ENCODE measurements at regions not wholly inside any gene's neighbourhood (a gene's known extent, or its start where the extent isn't known, plus 50 kb on each side); places are given as distances from the start of the nearest gene placed in this dataset.
A peak's percentile ranks its signal among the peaks of the same experiment; 100 is the strongest.
"Not testable (repeated sequence)": the region's sequence is repeated elsewhere in the genome, so short reads cannot be mapped to it uniquely, and the experiment has no call there.

DNA sequence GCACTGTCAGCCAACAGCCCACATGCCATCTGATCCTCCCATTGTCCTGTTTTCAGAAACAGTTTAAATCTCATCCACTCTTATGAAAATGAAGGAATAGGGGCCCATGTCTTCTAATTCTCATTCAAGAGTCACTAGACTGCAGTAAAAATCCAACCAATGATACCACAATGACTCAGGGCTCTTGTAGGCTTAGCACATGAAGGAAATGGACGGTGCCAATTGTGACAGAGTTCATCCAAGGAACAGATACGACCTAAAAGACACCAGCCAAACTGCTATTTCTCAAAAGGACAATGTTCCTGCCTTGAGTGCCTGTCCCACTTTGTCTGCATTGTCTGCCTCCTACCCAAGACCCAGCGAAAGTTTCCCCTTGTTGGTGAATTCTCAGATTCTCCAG lies 204.8 kb upstream of the COX10 start:
- no peak for DNase-seq (ENCODE audit: low read depth, low spot score)

DNA sequence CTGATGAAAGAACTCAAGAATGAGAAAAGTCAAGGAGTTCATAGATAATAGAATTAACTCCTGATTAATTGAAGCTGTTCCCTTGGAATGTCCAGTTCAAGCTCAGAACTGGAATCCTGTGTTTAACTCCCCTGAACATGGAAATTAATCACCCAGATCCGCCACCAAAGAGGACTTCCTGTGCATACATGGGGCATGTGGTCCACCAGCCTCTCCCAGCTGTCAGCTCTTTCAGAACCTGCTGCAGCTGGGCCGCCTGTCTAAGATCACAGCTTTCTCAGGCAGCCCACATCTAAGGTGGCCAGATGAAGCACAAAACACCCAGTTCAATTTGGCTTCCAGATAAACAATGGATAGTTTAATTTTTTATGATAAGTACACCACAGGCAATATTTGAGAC lies 203.7 kb upstream of the COX10 start:
- DNase-seq (ENCODE audit: low read depth, low spot score), result no peak

DNA sequence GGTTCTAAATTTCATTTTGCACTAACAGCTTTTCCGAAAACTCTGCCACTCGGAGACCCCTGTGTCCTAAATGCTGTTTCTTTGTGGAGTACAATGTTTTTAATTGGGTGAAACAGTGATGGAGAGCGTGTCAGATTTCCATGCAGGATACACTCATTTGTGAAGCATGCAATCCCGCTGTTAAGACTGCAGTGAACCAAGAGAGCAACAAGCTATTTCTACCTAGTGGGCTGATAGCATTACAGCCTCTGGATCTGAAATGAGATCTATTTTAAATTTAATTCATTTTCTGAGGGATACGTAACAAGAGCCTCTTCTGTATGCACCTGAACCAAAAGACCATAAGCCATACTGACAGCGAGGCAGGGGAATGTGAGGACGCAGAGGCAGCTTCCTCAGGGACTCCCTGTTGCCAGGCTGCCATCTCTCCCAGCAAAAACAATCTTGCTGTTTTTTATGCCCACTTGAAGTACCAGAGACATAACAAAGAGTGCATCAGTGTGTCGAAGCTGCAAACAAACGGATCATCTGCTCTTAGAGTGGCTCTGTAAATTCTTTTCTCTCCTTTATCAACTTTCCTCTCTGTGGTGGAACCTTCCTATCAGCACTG lies 199.9 kb upstream of the COX10 start:
- DNase-seq (ENCODE audit: low read depth, low spot score), result no peak

DNA sequence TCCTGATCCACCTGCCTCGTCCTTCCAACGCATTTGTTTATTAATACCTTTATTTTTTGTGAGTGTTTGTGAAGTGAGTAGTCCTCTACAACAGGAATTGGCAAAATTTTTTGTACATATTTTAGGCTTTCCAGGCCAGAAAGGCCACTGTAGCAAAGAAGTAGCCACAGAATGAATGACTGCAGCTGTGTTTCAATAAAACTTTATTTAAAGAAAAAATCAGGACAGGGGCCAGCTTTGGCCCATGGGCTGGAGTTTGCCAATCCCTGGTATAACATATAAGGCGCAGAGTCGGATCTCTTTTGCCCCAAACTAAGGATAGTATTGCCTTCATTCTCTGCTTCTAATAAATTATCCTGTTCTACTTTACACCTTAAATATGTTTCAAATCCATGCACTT lies 198.0 kb upstream of the COX10 start:
- DNase-seq (ENCODE audit: low read depth, low spot score), result no peak

DNA sequence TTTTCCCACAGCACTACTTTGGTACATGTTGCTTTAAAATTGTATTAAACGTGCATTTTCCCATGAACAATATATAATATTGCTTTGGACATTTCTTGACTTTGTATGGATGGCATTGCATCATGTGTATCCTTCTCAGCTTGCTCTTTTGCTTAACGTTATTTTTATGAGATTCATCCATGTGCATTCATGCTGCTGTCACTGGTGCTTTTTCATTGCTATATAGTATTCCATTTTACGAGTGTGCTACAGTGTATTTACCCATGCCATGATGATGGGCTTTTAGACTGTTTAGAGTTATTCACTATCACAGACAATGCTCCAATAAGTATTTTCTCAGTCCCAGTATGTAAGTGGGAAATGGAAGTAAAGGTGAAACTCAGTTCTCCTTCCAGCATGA lies 195.2 kb upstream of the COX10 start:
- DNase-seq (ENCODE audit: low read depth, low spot score), result no peak

DNA sequence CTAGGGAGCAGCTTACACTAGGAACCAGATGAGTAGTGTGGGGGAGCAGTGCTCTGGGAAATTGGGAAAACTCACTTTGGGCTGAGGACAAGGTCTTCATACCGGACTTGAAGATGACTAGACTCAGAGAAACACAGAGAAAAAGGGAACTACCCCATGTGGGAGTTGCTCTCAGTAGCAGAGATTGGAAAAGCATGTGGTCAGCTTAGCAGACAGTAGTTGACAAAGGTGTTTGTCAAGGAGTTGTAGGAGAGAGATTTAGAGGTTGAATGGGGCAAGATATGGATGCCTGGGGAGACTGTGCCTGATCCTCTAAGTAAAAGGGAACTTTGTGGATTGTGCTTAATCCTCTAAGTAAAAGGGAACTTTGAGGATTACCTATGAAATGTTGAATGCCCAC lies 194.5 kb upstream of the COX10 start:
- no peak for DNase-seq (ENCODE audit: low read depth, low spot score)

DNA sequence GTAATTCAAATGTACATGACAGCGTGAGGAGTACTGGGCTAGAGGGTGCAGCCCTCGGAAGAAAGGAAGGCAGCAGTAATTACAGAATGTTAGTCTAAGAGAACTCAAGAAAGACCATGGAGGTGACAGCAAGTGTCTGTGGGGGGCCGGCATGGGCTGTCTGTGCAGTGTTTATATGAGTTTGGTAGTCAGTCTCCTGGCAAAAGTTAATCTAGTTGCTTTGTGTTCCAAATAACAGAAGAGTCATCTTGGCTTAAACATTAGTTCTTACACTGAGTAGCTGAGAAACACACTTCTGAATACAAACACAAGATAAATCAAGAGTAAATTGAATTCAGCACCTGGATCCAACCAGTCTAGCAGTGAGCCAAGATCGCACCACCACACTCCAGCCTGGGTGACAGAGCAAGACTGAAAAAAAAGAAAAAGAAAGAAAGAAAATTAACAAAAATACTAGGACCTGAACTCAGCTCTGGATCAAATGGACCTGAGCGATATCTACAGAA lies 189.3 kb upstream of the COX10 start:
- DNase-seq (ENCODE audit: low read depth, low spot score), result no peak

DNA sequence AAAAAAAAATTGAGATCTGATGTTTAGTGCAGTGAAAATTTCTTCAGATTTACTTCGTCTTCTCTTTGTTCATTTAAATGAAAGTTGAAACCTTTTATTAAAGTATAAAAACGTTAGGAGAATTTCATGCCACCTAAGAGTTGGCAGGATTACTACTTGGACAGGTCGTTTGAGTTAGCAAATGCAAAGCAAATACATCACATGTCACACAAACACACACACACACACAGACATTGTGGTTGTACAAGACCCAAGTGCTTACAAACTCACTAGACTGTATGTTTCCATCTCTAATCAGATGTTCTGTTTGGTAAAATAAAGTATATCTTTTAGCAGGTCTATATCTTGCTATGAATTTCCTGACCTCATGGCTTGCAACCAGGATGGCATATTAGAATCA lies 185.6 kb upstream of the COX10 start:
- no peak for DNase-seq (ENCODE audit: low read depth, low spot score)

DNA sequence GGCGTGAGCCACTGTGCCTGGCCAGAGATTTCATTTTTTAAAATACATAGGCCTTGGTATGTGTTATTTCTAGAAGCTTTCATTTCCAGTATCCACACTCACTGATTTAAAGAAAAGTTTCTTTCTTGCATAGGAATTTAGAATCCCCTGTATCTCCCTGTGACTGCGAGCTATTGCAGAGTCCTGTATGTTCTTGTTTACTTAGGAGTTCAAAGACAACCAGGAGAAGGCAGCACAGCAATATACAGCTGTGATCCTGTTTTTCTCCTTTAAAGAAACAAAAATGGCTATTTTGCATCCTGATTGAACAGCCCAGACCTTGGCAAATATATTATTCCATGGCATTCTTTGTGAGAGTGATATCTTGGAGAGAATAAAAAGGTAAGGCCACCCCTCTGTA lies 185.0 kb upstream of the COX10 start:
- no peak for DNase-seq (ENCODE audit: low read depth, low spot score)

DNA sequence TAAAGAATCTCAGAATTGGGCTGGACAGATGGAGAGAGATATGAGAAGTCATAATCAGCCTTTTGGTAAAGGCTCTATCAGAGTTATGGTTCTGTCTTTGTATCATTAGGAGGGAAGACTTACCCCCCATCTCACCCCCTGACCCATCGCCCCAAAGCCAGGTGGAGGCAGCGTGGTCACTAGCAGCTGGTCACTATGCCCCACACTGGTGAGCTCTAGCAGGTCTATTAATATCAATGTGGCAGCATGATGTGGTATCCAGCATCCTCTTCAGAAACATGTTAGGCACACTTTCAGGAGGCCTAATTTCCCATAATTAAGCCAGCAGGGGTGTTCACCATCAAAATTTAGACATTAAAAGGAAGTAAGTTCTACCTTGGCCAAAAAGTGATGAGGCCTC lies 183.8 kb upstream of the COX10 start:
- DNase-seq (ENCODE audit: low read depth, low spot score), result no peak

DNA sequence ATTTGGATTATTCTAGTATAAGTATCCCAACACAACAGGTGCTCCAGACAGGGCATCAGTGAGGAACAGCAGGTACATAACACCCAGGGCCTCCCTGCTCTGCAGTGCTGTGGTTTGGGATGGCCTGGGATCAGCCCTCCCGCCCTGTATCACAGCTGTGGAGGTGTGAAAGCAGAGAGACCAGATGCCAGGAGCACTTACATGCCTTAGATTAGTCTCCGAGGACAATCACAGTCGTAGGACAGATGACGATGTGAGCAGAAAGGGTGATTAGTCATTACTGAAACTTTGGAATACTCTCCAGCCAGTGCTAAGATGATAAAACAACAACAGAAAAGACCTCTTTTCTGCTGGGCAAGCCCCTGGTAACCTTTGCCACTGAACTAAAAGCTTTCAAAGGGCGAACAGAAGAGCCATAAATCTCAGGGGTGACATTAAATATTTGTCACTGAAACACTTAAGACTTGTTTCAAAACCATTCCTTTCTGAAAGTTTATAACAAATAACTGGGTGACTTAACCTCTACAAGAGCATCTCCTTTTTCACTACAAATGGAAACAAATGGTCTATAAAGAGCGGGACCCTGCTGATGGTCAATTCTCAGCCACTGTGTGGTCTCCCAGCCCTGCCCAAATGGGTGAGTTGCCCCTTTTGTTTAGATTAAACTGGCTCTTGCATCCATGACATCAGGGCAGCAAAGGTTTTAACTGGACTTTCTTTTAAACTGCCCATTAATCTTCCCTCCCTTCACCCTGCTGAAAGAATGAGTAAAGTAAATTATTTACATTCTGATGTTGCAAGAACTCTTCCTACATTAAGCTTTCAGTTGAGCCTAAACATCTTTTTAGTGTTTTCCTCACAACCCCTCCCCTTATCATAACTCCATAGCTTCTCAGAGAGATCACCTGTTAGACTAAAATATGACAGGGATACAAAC lies 183.1 kb upstream of the COX10 start:
- DNase-seq (ENCODE audit: low read depth, low spot score), result no peak

DNA sequence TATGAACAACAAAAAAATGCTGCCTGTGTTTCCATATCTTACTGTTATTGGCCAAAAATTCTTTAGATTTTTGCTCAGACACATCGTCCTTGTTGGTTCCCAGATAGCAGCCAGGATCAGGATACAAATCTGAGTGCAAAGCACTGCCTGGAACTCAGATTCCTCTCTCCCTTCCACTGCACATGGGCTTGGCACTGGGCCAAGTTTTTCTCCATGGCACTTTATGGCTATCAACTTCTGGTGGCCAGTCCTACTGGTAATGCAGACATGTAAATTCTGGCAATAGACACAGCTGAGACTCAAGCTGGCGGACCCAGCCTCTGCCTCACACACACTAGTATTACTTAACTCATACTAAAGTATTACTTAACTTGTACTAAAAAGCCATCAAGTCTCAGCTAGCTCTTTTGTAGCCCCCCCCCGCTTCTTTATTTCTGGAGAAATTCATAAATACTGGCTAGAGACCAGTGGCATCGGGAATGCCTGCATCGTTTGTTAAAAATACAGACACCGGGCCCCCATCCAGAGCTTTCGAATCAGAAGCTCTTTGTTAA lies 181.2 kb upstream of the COX10 start:
- no peak for DNase-seq (ENCODE audit: low read depth, low spot score)

DNA sequence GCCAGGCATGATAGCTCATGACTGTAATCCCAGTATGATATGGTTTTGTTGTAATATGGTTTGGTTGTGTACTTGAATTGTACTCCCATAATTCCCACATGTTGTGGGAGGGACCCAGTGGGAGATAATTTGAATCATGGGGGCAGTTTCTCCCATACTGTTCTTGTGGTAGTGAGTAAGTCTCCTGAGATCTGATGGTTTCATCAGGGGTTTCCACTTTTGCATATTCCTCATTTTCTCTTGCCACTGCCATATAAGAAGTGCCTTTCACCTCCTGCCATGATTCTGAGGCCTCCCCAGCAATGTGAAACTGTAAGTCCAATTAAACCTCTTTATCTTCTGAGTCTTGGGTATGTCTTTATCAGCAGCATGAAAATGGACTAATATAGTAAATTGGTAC lies 160.3 kb upstream of the COX10 start:
- not testable (repeated sequence) for DNase-seq (ENCODE audit: low read depth, low spot score)

DNA sequence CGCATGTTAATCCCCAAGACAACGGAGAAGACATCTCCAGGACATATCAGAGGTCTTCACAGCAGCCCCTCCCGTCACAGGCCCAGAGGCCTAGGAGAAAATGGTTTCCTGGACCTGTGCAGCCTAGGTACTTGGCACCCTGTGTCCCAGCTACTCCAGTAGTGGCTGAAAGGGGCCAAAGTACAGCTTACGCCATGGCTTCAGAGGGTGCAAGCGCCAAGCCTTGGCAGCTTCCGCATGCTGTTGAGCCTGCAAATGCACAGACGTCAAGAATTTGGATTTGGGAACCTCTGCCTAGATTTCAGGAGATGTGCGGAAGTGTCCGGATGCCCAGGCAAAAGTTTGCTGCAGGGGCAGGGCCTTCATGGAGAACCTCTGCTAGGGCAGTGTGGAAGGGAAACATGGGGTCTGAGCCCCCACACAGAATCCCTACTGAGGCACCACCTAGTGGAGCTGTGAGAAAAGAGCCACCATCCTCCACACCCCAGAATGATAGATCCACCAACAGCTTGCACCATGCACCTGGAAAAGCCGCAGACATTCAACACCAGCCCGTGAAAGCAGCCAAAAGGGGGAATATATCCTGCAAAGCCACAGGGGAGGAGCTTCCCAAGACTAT lies 159.3 kb upstream of the COX10 start:
- DNase-seq (ENCODE audit: low read depth, low spot score), result no peak

DNA sequence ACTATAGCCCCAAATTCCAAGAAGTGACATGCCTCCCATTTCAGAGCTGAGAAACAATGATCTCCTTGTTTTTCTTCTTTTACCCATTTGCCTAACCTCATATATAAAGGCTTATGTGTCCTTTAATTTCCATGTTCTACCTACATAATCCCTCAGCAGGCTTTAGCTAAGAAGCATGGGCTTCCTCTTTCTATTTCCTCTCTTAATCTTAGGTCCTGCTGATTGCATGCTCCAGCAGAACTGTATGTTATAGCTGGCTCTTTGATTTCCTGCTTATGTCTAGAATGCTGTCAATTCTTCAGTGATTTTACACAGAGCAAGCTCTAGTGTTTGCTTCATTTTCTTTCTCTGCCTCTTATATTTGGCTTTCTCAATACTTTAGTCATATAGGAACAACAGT lies 151.7 kb upstream of the COX10 start:
- no peak for DNase-seq (ENCODE audit: low read depth, low spot score)

DNA sequence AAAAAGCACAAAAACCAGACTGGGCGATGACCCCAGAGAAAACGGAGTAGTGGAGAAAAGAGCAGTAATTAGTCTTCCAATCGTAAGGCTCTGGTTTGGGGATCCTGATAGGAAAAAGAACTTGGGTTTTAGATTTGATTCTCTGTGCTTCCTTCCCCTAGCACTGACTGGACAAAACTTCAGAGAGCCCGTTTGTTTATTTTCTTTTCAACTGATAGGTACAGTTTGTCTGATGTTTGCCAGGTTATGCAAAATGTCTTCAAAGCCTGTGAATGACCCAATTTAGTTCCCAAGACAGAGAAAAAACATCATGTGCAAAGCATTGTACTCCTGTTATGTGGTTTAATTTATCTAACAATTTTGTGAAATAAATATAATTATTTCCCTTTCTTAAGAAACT lies 151.1 kb upstream of the COX10 start:
- no peak for DNase-seq (ENCODE audit: low read depth, low spot score)

DNA sequence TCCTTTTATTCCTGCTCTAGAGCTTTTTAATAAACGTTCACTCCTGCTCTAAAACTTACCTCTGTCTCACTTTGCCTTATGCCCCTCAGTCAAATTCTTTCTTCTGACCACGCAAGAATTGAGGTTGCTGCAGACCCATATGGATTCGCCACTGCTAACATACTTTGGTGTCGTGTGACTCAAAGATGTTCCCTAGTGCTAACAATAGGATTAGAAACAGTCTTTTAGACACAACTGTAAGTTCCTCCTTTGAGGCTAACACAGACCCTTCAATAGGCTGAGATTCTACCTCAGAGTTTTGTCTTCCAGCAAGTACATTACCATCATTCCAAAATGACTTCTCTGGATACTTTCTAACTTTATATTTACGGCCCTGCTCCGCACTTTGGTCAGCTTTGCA lies 149.5 kb upstream of the COX10 start:
- no peak for DNase-seq (ENCODE audit: low read depth, low spot score)

DNA sequence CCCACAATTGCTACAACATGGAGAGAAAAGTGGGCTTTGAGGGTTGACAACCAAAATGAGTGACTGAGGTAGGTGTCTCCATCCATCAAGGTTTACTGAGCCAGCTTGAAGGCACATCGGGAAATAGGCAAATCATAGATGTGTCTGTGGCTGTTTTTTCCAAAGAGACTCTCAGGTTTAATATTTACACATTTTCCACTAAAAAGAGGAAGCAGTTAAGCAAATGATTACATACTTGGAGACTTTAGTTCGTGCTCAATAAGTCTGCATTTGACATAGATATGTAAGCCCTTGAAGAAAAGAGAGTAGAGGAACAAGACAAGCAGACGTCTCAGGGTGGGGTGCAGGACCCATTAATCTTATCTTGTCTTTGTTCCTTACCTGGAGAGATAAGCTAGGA lies 148.9 kb upstream of the COX10 start:
- no peak for DNase-seq (ENCODE audit: low read depth, low spot score)

DNA sequence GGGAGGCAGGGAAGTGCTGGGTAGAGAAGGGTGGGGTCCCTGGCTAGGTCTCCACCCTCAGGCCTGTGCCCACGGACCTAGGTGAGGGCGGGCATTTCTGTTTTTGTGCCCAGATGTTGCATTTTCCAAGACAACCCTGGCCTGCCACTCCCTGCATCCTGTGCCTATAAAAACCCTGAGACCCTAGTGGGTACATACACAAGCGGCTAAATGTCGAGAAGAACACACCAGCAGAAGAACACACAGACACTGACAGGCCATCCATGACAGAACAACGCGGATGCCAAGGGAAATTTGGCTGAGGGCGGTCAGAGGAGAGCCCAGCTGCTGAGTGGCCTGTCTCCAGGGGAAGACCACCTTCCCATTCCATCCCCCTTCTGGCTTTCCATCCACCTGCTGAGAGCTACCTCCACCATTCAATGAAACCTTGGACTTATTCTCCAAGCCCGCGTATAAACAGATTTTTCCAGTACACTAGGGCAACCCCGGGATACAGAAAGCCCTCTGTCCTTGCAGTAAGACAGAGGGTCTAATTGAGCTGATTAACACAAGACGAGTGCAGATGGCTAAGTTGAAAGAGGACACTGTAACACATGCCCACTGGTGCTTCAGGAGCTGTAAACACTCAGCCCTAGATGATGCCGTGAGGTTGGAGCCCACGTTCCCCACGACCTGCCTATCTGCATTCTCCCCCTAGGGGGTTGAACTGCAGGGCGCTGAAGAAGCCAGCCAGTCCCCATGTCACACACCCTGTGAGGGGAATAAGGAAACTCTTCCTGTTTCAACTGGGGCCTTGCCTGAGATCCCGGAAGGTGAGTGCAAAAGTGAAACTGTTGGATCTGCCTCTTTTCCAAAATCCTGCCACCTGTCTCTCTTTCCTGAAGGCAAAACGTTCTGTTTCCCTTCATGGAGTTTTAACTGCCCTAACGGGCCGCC lies 147.2 kb upstream of the COX10 start:
- peak; percentile 25 for DNase-seq (ENCODE audit: low read depth, low spot score)

DNA sequence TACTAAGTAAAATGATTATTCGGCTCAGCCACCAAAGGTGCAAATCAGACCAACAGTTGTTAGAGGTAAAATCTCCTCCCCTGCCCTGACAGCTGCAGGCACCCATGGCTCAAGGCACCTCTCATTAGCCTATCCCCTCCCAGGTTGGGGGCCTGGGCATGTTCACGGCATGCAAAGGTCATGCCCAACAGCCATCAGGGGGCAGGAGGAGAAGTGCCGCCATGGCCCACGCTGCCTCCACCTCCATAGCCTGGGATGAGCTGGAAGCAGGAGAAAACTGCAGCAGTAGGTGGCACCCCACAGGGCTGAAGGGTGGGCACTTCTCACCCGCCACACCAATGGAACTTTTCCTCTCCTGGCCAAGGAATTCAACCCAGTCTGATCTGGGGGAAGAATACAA lies 146.4 kb upstream of the COX10 start:
- DNase-seq (ENCODE audit: low read depth, low spot score), result no peak

DNA sequence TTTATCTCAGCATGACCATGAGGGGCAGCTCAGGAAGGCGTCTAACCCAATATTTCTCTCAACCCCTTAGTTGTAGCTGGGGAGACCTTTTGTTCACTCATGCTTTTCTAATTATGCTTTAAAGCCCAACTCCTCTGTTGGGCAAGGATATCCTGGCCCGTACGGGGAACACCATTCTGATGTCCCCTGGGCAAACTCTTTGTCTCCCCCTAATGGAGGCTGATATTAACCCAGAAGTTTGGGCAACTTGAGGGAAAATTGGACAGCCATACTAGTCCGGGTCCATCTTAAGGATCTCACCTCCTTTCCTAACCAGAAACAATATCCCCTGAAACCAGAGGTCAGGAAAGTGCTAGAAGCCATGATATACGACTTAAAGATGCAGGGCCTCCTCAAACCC lies 143.7 kb upstream of the COX10 start:
- no peak for DNase-seq (ENCODE audit: low read depth, low spot score)
